ENCODE measurements at regions not wholly inside any gene's neighbourhood (a gene's known extent, or its start where the extent isn't known, plus 50 kb on each side); places are given as distances from the start of the nearest gene placed in this dataset.

DNA sequence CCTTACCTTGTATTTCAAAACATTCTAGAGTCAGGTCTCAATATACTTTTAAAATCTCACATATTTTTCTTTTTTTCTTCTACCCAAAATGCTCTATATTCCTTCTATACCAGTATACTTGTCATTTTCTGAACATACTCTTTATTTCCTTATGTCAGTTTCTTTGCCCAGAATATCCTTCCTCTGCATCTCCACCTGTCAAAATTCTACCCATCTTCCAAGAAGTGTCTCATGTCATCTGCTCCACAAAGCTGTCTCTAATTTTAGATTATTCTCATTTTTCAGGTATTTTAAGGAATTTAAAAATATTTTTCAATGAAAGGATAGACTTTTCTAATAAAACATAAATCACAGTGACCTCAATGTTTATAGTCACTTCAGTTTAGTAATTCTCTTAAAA lies 328.0 kb upstream of the SMIM30 start:
- ATAC-seq (ENCODE audit: low read depth), result no peak
- Histone ChIP-seq H2BK120ac (ENCODE audit: low read depth, low read length) (no peak overlapping the region), H3K9me3 (ENCODE audit: control insufficient read depth, insufficient read depth, low read length) (no peaks in the 10 kb centered on the region), H3K27me3 (ENCODE audit: control insufficient read depth, insufficient read depth, low read length) (no peaks in the 10 kb centered on the region), H3K4ac (ENCODE audit: low read depth, low read length) (no peak overlapping the region), H4K5ac (ENCODE audit: low read depth, low read length) (no peak overlapping the region), H3K18ac (ENCODE audit: low read depth, low read length) (no peak overlapping the region), H2BK5ac (ENCODE audit: low read depth, low read length, poor library complexity, severe bottlenecking) (no peak overlapping the region), H3K23ac (ENCODE audit: low read depth, low read length) (no peak overlapping the region), H2BK15ac (ENCODE audit: low read depth, low read length) (no peak overlapping the region), H3K9ac (ENCODE audit: low read depth, low read length) (no peak overlapping the region), H4K20me1 (ENCODE audit: insufficient read depth, low read length) (no peaks in the 10 kb centered on the region), H3K27ac (ENCODE audit: insufficient read depth, low read length) (no peak overlapping the region), H3K36me3 (ENCODE audit: control insufficient read depth, insufficient read depth, low read length) (no peaks in the 10 kb centered on the region), H3K4me3 (ENCODE audit: insufficient read depth, low read depth, low read length) (no peak overlapping the region), H4K8ac (ENCODE audit: low read depth in 2 of 2, low read length in 2 of 2) (no peak overlapping the region), H2AFZ (replicated peaks; ENCODE audit: low read length, poor library complexity) (no peak overlapping the region), H3K79me1 (ENCODE audit: low read depth in 1 of 2, low read length in 2 of 2) (no peaks in the 10 kb centered on the region), H3K4me1 (ENCODE audit: control insufficient read depth, insufficient read depth, low read length) (no peaks in the 10 kb centered on the region), H2BK20ac (ENCODE audit: low read depth, low read length) (no peak overlapping the region), H2AK5ac (ENCODE audit: low read depth, low read length) (no peak overlapping the region), H3K14ac (replicated peaks; ENCODE audit: low read depth, low read length) (no peak overlapping the region), H3K4me2 (ENCODE audit: low read depth, low read length) (no peak overlapping the region), H3K9me1 (ENCODE audit: insufficient read depth, low read length) (no peaks in the 10 kb centered on the region), H4K91ac (ENCODE audit: insufficient read depth, low read depth, low read length) (no peak overlapping the region), H3K56ac (ENCODE audit: extremely low read depth, insufficient read depth, low read length) (no peak overlapping the region), H2AK9ac (replicated peaks; ENCODE audit: low read depth, low read length, poor library complexity) (no peak overlapping the region)
- intact Hi-C loops (cut with micrococcal nuclease) (no loop called here), in situ Hi-C loops (cut with MboI; ENCODE audit: low sequenced_read_pairs) (no loop called here), dilution Hi-C loops (cut with HindIII; ENCODE audit: low sequenced_read_pairs, unreplicated experiment) (no loop called here)
- no peak for TF ChIP-seq USF2 (IDR thresholded peaks at IDR 0.05; ENCODE audit: low read depth, low read length)
- no TSS peak for BruUV-seq (replicated peaks)
- CTCF ChIA-PET, result no interaction called here
- POLR2A ChIA-PET (ENCODE audit: unreplicated experiment), result no interaction called here
- DNase-seq, result no peak

Measured in IMR-90 (cell line).